ENCODE measurements at regions not wholly inside any gene's neighbourhood (a gene's known extent, or its start where the extent isn't known, plus 50 kb on each side); places are given as distances from the start of the nearest gene placed in this dataset.

GRCh38 chr18:40215979-40216378, 1739.1 kb upstream of the PIK3C3 start:
- Histone ChIP-seq H2BK12ac (ENCODE audit: low read depth, low read length) (no peak overlapping the region), H3K27me3 (replicated peaks in 1 of 4; ENCODE audit: control insufficient read depth in 3 of 4, extremely low read depth in 1 of 4, insufficient read depth in 3 of 4, low read length in 3 of 4) (no peaks in the 10 kb centered on the region), H4K91ac (replicated peaks; ENCODE audit: insufficient read length, low read length) (no peak overlapping the region), H3K4me2 (ENCODE audit: insufficient read depth in 1 of 2, low read depth in 2 of 2, low read length in 2 of 2) (no peak overlapping the region), H2BK5ac (ENCODE audit: low read depth, low read length) (no peak overlapping the region), H3K79me1 (ENCODE audit: low read depth, low read length) (no peaks in the 10 kb centered on the region), H3K27ac (ENCODE audit: low read depth, low read length) (no peak overlapping the region), H4K5ac (ENCODE audit: insufficient read length, low read depth, low read length) (no peak overlapping the region), H2AK5ac (ENCODE audit: low read depth, low read length) (no peak overlapping the region), H2BK120ac (replicated peaks; ENCODE audit: low read depth, low read length) (no peak overlapping the region), H3K18ac (ENCODE audit: extremely low read depth, low read length) (no peak overlapping the region), H3K9me3 (ENCODE audit: insufficient read depth in 2 of 2, low read depth in 1 of 2, low read length in 1 of 2) (no peaks in the 10 kb centered on the region), H3K56ac (replicated peaks; ENCODE audit: insufficient read length, low read depth, low read length) (no peak overlapping the region), H2AFZ (ENCODE audit: low read length) (peak overlapping the region; percentile 33; the same call in 1 of the 2 replicates), H3K9ac (replicated peaks in 1 of 4; ENCODE audit: extremely low read depth in 1 of 4, low read depth in 3 of 4, low read length in 3 of 4) (no peak overlapping the region), H3K14ac (ENCODE audit: insufficient read length) (no peak overlapping the region), H3K23me2 (ENCODE audit: low read depth, low read length) (no peaks in the 10 kb centered on the region), H3K23ac (ENCODE audit: insufficient read length) (no peak overlapping the region), H3K79me2 (ENCODE audit: control insufficient read depth in 1 of 2, insufficient read depth in 2 of 2, low read length in 2 of 2) (no peaks in the 10 kb centered on the region), H3K4me3 (ENCODE audit: extremely low read depth in 1 of 4, insufficient read depth in 2 of 4, low read depth in 3 of 4, low read length in 4 of 4) (no peak overlapping the region), H2BK15ac (ENCODE audit: low read length) (no peak overlapping the region), H2BK20ac (ENCODE audit: low read length) (no peak overlapping the region), H4K20me1 (replicated peaks in 1 of 2; ENCODE audit: control insufficient read depth in 1 of 2, insufficient read depth in 2 of 2, low read length in 2 of 2) (no peaks in the 10 kb centered on the region), H3K4ac (replicated peaks; ENCODE audit: insufficient read length, low read depth, low read length) (no peak overlapping the region), H3K4me1 (replicated peaks in 1 of 4; ENCODE audit: control insufficient read depth in 3 of 4, insufficient read depth in 4 of 4, low read length in 3 of 4) (peaks cover 0 to 4% (median 1%) of the 10 kb centered on the region in 4 experiments; a peak in 3 of 7 replicates), H3K36me3 (ENCODE audit: control insufficient read depth in 2 of 4, insufficient read depth in 4 of 4, low read length in 3 of 4) (no peaks in the 10 kb centered on the region), H4K8ac (ENCODE audit: extremely low read depth, insufficient read depth, low read length) (no peak overlapping the region)
- ChIA-PET CTCF (ENCODE audit: partially characterized antibody) (interaction anchor here (0.8 kb wide), 1 partner anchor 88 kb away, joined by 3 read pairs; no protein-coding TSS in a partner anchor), POLR2A (ENCODE audit: partially characterized antibody) (no interaction called here)
- FAIRE-seq, result no peak
- WGBS, 2 experiments (ENCODE audit: extremely low coverage in 1 of 2, insufficient coverage in 1 of 2, insufficient read length in 1 of 2, insufficient replicate concordance in 2 of 2, low coverage in 1 of 2, low lambda C conversion rate in 2 of 2, missing lambda C conversion rate in 1 of 2), result 95% methylated on average over 4 of the region's 4 CpGs; no CpG with 5 or more reads in 1 of the 2 experiments
- DNase-seq (ENCODE audit: low read depth in 1 of 2, low spot score in 2 of 2), result no peak
- no peak for TF ChIP-seq MAX (IDR thresholded peaks at IDR 0.05)
- TF ChIP-seq CREB1 (IDR thresholded peaks at IDR 0.05), result no peak
- no peak for TF ChIP-seq RBBP5 (IDR thresholded peaks at IDR 0.05; ENCODE audit: borderline replicate concordance, low read depth, low read length)
- TF ChIP-seq SIX5 (IDR thresholded peaks at IDR 0.05; ENCODE audit: low read depth, low read length), result no peak

All from H1 (cell line).